ENCODE measurements at regions not wholly inside any gene's neighbourhood (a gene's known extent, or its start where the extent isn't known, plus 50 kb on each side); places are given as distances from the start of the nearest gene placed in this dataset.

- Histone ChIP-seq H3K9me3 (no peaks in the 10 kb centered on the region), H3K27me3 (no peaks in the 10 kb centered on the region), H3K27ac (replicated peaks in 1 of 4) (no peak overlapping the region), H3K4me1 (peaks cover 0 to 10% (median 0%) of the 10 kb centered on the region in 4 donors), H3K4me3 (no peak overlapping the region), H3K36me3 (no peaks in the 10 kb centered on the region)
- WGBS: 47% methylated on average over 4 of the region's 4 CpGs
- intact Hi-C loops (cut with DNase I): no loop called here
- TF ChIP-seq POLR2A (IDR thresholded peaks at IDR 0.05; ENCODE audit: low read depth) (no peak), POLR2AphosphoS5 (IDR thresholded peaks at IDR 0.05) (no peak), EP300 (IDR thresholded peaks at IDR 0.05) (no peak), CTCF (IDR thresholded peaks at IDR 0.05) (no peak)
- DNase-seq (ENCODE audit: extremely low spot score): no peak
These were observed 121.7 kb downstream of the EDEM1 start for GRCh38 chr3:5309171-5309570.

- Histone ChIP-seq H3K4me1 (peaks cover 0 to 10% (median 0%) of the 10 kb centered on the region in 4 donors), H3K27me3 (no peaks in the 10 kb centered on the region), H3K9me3 (no peaks in the 10 kb centered on the region), H3K27ac (replicated peaks in 1 of 4) (no peak overlapping the region), H3K4me3 (no peak overlapping the region), H3K36me3 (no peaks in the 10 kb centered on the region)
- intact Hi-C loops (cut with DNase I): no loop called here
- no peak for TF ChIP-seq CTCF (IDR thresholded peaks at IDR 0.05)
- TF ChIP-seq EP300 (IDR thresholded peaks at IDR 0.05): no peak
- TF ChIP-seq POLR2AphosphoS5 (IDR thresholded peaks at IDR 0.05): no peak
- TF ChIP-seq POLR2A (IDR thresholded peaks at IDR 0.05; ENCODE audit: low read depth): no peak
- DNase-seq (ENCODE audit: extremely low spot score): no peak
- WGBS: 67% methylated on average over 3 of the region's 3 CpGs
These were observed 122.1 kb downstream of the EDEM1 start for GRCh38 chr3:5309602-5310001.

DNA sequence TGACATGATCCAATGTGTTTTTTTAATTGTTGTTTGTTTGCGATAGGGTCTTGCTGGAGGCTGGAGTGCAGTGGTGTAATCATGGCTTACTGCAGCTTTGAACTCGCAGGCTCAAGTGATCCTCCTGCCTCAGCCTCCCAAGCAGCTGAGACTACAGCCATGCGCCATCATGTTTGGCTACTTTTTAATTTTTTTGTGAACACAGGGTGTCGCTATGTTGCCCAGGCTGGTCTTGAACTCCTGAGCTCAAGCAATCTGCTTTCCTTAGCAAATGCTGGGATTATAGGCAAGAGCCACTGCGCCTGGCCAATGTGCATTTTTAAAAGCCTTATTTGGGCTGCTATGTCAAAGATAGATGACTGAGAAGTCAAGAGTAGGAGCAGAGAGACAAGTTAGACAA is 123.0 kb downstream of the EDEM1 start:
- intact Hi-C loops (cut with DNase I): no loop called here
- TF ChIP-seq POLR2AphosphoS5 (IDR thresholded peaks at IDR 0.05) (no peak), CTCF (IDR thresholded peaks at IDR 0.05) (no peak), EP300 (IDR thresholded peaks at IDR 0.05) (no peak), POLR2A (IDR thresholded peaks at IDR 0.05; ENCODE audit: low read depth) (no peak)
- Histone ChIP-seq H3K4me1 (peaks cover 0 to 2% (median 0%) of the 10 kb centered on the region in 4 donors), H3K9me3 (no peaks in the 10 kb centered on the region), H3K4me3 (no peak overlapping the region), H3K27ac (replicated peaks in 1 of 4) (no peak overlapping the region), H3K36me3 (no peaks in the 10 kb centered on the region), H3K27me3 (no peaks in the 10 kb centered on the region)
- WGBS: 95% methylated on average over 5 of the region's 5 CpGs
- no peak for DNase-seq (ENCODE audit: extremely low spot score)

- no peak overlapping the region for H3K27ac ChIP-seq (replicated peaks in 1 of 4)
These were observed 124.8 kb downstream of the EDEM1 start for GRCh38 chr3:5312290-5312689.

More at GRCh38 chr3:5312290-5312689, 124.8 kb downstream of the EDEM1 start:
- no peaks in the 10 kb centered on the region for H3K4me1 ChIP-seq
- H3K36me3 ChIP-seq: no peaks in the 10 kb centered on the region
- no peak overlapping the region for H3K4me3 ChIP-seq
- no peak for DNase-seq (ENCODE audit: extremely low spot score)
- H3K27me3 ChIP-seq: no peaks in the 10 kb centered on the region
- 83% methylated on average over 3 of the region's 3 CpGs for WGBS
- intact Hi-C loops (cut with DNase I): no loop called here
- TF ChIP-seq POLR2A (IDR thresholded peaks at IDR 0.05; ENCODE audit: low read depth): no peak
- TF ChIP-seq EP300 (IDR thresholded peaks at IDR 0.05): no peak
- TF ChIP-seq CTCF (IDR thresholded peaks at IDR 0.05): no peak
- TF ChIP-seq POLR2AphosphoS5 (IDR thresholded peaks at IDR 0.05): no peak
- no peaks in the 10 kb centered on the region for H3K9me3 ChIP-seq
